Posterior vena cava (tissue), 2 donors: ENCODE measurements at regions not wholly inside any gene's neighbourhood (a gene's known extent, or its start where the extent isn't known, plus 50 kb on each side); places are given as distances from the start of the nearest gene placed in this dataset.

Experiments used
- DNase-seq: peaks from one replicate; pipeline ENCODE4 v3.0.0-alpha.2; 2020; ENCODE audit warnings: low spot score
- intact Hi-C, 2 donors: fragments of 100-400 bp; cut with DNase I; formaldehyde crosslinking; loops; one replicate each; pipeline versions ENCODE4 v1.14.1 to v1.14.2; 2022 to 2023
- donor health status: DM: yes; HTN: yes; CAD: no.
- donor health status: DM: yes; HTN: yes; CAD: no.

DNA sequence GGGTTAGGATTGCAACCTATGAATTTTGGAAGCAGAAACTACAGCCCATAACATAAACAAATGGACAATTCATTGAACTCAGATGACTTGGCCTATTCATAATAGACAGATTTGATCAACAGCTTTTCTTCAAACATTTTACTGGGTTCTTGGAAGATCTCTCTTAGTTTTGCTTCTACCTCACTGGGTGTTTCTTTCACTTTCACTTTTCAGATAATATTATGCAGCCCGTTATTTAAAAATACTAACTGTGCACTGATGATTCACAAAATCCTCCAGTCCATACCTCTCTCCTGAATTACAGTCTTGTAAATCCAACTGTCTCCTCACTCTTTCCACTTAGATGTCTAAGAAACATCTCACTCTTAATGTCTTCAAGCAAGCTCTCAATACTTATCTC is 183.5 kb upstream of the IRX1 start:
- intact Hi-C loops: no loop called here
- no peak for DNase-seq

GRCh38 chr5:3411363-3411762 is 184.3 kb upstream of the IRX1 start:
- no peak for DNase-seq
- intact Hi-C loops: no loop called here

DNA sequence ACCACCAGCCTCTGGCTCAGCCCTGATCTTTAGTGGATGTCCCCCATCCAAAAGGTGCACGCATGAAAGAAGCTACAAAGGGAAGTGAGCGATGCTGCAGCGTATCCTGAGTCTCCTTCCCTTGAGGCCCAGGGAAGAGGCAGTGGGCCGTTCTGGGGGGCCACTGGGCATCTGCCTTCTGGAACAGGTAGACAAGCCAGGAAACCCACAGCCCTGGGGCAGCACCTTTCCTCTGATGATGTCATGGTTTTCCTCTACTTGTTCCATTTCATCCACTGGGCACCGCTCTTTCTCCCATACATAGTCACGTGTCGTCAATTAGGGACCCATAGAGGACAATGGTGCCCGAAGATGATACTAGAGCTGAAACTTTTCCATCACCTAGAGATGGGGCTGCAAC is 194.0 kb upstream of the IRX1 start:
- intact Hi-C loops: no loop called here

GRCh38 chr5:3400659-3401058 is 195.0 kb upstream of the IRX1 start:
- DNase-seq: no peak

More for the DNA sequence above, 194.0 kb upstream of the IRX1 start:
- no peak for DNase-seq

DNA sequence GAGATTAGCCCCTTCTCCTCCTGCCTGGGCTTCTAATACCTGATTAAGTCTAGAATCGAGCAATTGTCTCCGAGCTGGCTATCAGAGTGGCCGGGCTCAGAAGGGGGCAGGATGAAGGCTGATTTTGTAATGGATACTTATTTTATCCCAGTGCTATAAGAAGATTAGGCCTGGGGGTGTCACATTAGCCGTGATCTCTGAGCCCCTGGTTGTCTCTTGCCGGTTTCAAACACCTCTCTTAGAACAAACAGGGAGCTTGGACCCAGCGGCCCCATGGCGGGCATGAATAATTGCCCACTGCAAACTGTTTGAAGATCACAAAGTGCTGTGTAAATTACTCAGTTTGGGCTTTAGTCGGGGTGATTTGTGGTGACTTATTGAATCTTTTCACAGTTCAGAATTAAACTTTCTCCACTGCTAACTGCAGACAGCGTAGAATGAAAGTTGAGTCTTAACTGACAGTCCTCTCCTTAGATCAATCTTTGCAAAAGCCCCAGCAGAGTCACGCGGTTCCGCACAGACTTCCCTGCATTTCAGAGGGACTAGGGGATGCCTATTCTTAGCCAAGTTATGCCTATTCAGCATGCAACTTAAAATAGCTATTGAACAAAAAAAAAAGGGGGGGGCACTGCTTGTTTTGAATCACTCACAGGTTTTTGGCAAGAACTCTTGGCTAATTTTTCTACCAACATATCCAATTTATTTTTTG is 200.6 kb upstream of the IRX1 start:
- no peak for DNase-seq
- intact Hi-C loops: loop anchor here in 1 of 2 donors (5.0 kb wide), 1 partner anchor 1933 kb away; no protein-coding TSS in a partner anchor

More at GRCh38 chr5:3400659-3401058, 195.0 kb upstream of the IRX1 start:
- intact Hi-C loops: no loop called here

GRCh38 chr5:3393920-3394597 is 201.6 kb upstream of the IRX1 start:
- DNase-seq: no peak

DNA sequence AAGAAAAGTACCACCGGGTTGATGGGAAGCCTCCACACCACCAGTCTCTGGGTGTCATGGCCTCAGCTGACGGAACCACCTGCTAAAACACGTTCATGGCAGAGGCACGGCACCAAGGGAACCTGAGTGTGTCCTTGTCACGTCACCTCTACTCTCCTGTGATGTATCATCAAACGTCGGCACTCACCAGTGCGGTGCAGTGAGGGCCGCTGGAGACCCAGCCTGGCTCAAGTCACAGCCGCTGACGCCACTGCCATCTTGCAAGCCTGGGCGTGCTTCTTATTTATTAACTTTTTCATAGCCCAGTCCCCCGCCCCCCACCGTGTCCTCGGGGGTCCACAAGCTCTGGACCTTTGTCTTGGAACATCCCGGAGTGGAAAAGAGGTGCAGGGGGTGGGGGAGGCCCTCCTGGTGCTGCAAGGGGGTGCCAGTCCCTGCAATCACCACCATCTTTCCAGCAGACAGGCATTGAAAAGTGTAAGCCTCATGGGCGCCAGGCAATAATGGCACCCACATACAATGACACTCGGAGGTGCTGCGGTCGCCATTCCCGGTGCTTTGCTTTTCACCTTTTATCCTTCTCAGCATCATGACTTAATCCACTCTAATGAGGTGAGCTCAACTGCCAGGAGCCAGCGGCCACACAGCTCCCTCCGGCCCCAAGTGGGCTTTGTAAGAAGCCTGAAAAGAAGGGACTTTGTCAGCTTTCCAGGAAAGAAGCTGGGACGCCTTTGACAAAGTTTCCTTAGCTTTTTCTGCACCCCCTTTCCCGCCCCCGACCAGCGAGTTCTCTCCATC is 202.3 kb upstream of the IRX1 start:
- no peak for DNase-seq
- intact Hi-C loops: no loop called here

More at GRCh38 chr5:3393920-3394597, 201.6 kb upstream of the IRX1 start:
- intact Hi-C loops: no loop called here

DNA sequence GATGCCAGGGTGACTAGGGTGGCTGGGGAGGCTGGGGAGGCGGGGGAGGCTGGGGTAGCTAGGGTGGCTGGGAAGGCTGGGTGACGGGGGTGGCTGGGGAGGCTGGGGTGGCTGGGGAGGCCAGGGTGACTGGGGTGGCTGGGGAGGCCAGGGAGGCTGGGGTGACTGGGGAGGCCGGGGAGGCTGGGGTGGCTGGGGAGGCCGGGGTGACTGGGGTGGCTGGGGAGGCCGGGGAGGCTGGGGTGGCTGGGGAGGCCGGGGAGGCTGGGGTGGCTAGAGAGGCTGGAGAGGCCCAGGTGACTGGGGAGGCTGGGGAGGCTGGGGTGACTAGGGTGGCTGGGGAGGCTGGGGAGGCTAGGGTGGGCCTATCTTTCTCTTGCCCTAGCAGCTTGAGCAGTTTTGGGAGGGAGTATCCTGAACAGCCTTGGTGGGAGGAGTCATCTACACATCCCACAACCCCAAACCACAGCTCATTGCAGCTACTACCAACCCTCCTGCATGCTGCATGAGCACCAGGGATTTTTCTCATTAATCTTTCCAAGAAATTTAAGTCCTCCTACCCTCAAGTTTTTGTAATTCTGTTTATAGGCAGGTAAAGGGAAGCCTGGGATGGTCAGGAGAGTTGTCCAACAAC is 203.2 kb upstream of the IRX1 start:
- no peak for DNase-seq
- intact Hi-C loops: no loop called here

- intact Hi-C loops: no loop called here
- DNase-seq: no peak
Observed at GRCh38 chr5:3391210-3391609, 204.4 kb upstream of the IRX1 start.

- no peak for DNase-seq
Observed at GRCh38 chr5:3389471-3390026, 206.1 kb upstream of the IRX1 start.

GRCh38 chr5:3386637-3387036 is 209.0 kb upstream of the IRX1 start:
- DNase-seq: no peak
- intact Hi-C loops: no loop called here

More at GRCh38 chr5:3389471-3390026, 206.1 kb upstream of the IRX1 start:
- intact Hi-C loops: no loop called here

- intact Hi-C loops: no loop called here
- no peak for DNase-seq
Observed at GRCh38 chr5:3385991-3386519, 209.6 kb upstream of the IRX1 start.

- no peak for DNase-seq
- intact Hi-C loops: no loop called here
Observed at GRCh38 chr5:3384531-3384930, 211.1 kb upstream of the IRX1 start.

DNA sequence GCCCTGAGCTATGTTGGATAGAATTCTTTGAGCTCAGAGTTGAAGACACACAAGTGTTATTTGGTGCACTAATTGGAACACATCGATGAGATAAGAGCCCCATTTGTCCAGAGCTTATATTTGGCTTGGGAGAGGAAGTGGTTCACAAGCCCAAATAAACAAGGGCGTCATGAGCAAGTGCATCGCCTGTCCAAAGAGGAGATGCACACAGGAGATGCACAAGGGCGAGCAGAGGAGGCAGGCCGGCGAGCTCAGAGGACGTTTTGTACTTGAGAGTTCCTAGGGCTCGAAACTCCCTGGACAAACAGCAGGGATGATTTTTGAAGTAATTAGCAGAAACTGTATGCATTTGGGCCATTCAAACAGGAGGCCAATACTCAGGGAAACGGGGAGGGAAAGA is 212.8 kb upstream of the IRX1 start:
- DNase-seq: no peak
- intact Hi-C loops: no loop called here

GRCh38 chr5:3382151-3382550 is 213.5 kb upstream of the IRX1 start:
- no peak for DNase-seq
- intact Hi-C loops: no loop called here

DNA sequence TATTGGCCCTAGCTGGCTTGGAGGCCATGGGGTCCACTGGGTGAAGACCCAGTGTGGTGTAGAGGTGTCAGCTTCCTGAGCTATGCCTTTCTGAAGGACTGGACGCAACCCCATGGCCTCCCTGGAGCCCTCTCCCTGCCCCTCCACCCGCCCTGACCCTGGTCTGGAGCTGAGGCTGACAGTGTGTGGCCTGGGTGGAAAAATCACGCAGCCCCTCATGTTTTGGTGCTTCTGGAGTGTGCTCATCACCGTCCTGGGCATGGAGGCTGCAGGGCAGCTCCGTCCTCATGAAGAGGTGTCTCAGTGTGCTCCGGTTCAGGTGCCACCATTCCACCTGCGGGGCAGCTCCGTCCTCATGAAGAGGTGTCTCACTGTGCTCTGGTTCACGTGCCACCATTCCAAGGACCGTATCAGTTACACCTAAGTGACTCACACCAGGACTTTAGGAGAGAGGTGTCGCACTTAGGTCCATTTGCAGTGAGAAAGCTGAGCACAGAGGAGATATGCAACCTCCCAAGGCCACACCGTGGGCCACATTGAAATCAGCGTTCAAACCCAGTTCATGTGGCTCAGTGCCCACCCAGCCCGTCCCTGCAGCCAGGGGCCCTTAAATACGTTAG is 214.3 kb upstream of the IRX1 start:
- intact Hi-C loops: no loop called here
- no peak for DNase-seq

DNA sequence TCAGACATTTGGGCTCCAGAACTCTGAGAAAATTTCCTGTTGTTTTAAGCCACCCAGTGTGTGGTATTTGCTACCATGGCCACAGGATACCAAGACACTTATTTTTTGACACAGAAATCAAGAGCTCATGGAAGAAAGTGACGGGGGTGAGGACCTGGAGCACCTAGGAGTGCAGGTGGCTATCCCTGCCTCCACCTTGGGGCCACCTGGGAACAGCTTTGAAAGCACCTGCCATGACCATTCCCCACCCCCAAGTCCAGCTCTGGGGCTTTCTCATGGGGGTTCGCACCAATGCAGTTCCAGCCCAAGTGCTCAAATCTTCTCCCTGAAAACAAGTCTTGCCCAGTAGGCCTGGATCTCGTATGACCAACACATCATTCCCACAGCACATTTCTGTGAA is 214.9 kb upstream of the IRX1 start:
- no peak for DNase-seq
- intact Hi-C loops: no loop called here

DNA sequence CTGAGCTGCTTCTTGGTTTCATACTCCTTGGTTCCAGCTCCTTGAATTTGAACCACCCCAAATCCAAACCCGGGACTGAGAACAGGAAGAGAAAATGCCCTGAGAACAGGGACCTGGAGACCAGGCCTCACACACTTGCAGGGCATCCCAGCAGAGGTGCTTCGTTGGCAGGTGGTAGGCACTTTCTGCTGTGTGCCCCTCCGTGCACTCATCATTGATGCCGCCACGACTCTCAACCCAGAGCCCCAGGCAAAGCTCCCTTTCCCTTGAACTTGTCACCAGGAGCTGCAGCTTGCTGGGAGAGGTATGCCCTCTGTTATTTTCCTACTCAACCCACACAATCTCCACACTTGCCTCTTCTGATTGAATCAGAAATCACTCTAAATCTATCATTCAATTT is 217.8 kb upstream of the IRX1 start:
- intact Hi-C loops: no loop called here
- DNase-seq: no peak

- intact Hi-C loops: no loop called here
Observed at GRCh38 chr5:3377176-3377575, 218.5 kb upstream of the IRX1 start.

More at GRCh38 chr5:3377176-3377575, 218.5 kb upstream of the IRX1 start:
- DNase-seq: no peak
